ACC112 (cell line): ENCODE measurements at regions not wholly inside any gene's neighbourhood (a gene's known extent, or its start where the extent isn't known, plus 50 kb on each side); places are given as distances from the start of the nearest gene placed in this dataset.

Experiments used
- H2AFZ ChIP-seq: fragments of 200-600 bp; sonication (generic); one replicate; pipeline ENCODE4 v1.6.0; 2017; ENCODE audit warnings: antibody characterized with exemption, low read length; ENCODE audit not compliant: unreplicated experiment
- H3K27ac ChIP-seq: fragments of 200-600 bp; sonication (generic); 2 replicates; pipeline ENCODE4 v1.5.1; 2014; ENCODE audit warnings: low read depth, mild to moderate bottlenecking, antibody characterized with exemption, low read length, moderate library complexity
- H3K27me3 ChIP-seq: fragments of 200-600 bp; sonication (generic); 2 replicates; pipeline ENCODE4 v1.6.1; 2014; ENCODE audit warnings: mild to moderate bottlenecking, antibody characterized with exemption, low read length, moderate library complexity, mixed read lengths; ENCODE audit not compliant: insufficient read depth
- H3K36me3 ChIP-seq: fragments of 200-600 bp; sonication (generic); 2 replicates; pipeline ENCODE4 v1.6.1; 2016; ENCODE audit warnings: mild to moderate bottlenecking, antibody characterized with exemption, low read length, moderate library complexity, mixed read lengths; ENCODE audit not compliant: insufficient read depth
- H3K4me1 ChIP-seq: fragments of 200-600 bp; sonication (generic); one replicate; pipeline ENCODE4 v1.6.1; 2016; ENCODE audit warnings: low read length, mixed read lengths; ENCODE audit not compliant: insufficient read depth, unreplicated experiment, control insufficient read depth
- H3K4me3 ChIP-seq: fragments of 200-600 bp; sonication (generic); 2 replicates; pipeline ENCODE4 v1.5.1; 2014; ENCODE audit warnings: mild to moderate bottlenecking, low read depth, low read length
- H3K79me2 ChIP-seq: fragments of 200-600 bp; sonication (generic); one replicate; pipeline ENCODE4 v1.6.0; 2016; ENCODE audit warnings: low read length; ENCODE audit not compliant: control insufficient read depth, unreplicated experiment, insufficient read depth

DNA sequence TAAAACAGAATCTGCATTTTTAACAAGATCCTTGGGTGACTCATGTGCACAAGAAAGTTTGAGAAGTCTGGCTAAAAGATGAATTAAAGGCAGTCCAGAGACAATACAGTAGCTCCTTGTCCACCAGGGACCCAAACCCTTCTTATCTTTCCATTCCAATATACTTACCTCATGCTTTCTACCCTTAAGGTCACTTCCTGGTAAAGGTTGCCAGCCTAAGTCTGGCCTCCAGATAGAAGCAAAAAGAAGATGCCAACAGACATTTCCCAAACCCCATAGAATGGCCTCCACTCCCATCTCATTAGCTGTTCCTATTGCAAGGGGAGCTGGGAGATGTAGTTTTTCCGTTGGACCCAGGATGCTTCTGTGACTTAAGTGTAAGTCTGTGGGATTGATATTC is 101.4 kb upstream of the XYLT1 start:
- H3K27me3 ChIP-seq: peaks cover 39% of the 10 kb centered on the region
- H2AFZ ChIP-seq: no peak overlapping the region
- H3K27ac ChIP-seq: no peak overlapping the region
- no peak overlapping the region for H3K4me3 ChIP-seq
- no peaks in the 10 kb centered on the region for H3K36me3 ChIP-seq
- no peaks in the 10 kb centered on the region for H3K4me1 ChIP-seq
- H3K79me2 ChIP-seq: no peaks in the 10 kb centered on the region

DNA sequence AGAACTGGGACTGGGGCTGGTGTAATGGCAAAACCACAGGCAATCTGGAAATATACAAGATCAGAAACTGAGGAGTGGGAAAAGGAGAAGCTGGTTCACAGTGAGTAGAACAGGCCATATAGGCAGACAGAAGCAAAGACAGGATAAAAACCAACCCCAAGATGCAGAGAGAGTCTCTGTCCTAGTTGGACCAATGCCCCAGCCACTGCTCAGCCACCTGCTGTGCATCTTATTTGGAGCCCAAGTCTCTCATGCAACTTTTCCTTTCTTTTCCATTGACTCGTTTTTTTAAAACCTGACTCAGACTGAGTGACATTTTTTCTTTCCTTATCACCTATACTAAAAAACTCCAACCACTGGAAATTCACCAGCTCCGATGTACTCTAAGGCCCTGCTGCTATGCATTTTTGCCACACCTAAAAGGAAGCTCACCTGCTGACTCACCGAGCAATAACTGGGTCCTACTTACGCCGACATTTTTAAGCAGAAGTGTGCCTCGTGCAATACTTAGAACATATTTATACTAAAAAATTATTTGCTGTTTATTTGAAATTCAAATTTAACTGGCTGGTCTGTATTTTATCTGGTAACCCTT is 100.8 kb upstream of the XYLT1 start:
- Histone ChIP-seq H3K79me2 (no peaks in the 10 kb centered on the region), H3K4me3 (no peak overlapping the region), H3K27ac (no peak overlapping the region), H2AFZ (no peak overlapping the region), H3K27me3 (peaks cover 39% of the 10 kb centered on the region), H3K4me1 (no peaks in the 10 kb centered on the region), H3K36me3 (no peaks in the 10 kb centered on the region)

DNA sequence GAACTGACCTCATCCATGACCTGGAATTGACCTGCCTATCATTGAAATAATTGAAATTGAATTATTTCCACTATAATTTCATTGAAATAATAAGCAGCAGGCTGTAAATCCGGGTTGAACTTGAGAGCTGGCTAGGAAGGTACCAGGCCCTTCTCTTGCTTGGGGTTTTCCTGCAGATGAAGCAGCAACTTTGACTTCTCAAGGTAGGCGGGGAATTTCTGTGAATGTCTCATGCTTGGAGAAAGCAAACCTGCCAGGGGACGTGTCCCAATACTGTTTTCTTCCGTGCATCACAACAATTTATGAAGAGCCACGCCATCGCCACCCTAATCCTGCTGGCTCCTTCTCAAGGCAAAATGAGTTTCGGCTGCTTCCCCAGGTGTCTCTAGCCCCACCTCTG is 97.5 kb upstream of the XYLT1 start:
- Histone ChIP-seq H3K27ac (no peak overlapping the region), H3K27me3 (peaks cover 43% of the 10 kb centered on the region), H3K4me1 (no peaks in the 10 kb centered on the region), H3K4me3 (no peak overlapping the region), H3K79me2 (no peaks in the 10 kb centered on the region), H3K36me3 (no peaks in the 10 kb centered on the region), H2AFZ (no peak overlapping the region)

DNA sequence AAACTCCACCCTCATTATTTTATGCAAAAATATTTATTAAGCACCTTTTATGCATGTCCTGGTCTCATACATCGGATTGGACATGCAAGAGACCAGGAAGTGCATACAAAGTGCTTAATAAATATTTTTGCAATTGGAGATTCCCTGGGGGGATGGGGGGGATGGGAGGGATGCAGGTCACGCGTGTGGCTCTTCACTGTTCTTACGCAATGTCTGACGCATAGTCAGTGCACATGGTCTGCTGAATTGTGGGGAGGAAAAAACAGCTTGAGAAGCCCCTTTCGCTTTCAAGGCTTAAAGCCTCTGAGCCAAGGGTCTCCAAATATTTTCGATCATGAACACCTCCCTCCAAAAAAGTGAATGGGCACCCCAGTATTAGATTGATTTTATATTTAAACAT is 96.7 kb upstream of the XYLT1 start:
- Histone ChIP-seq H3K27me3 (peaks cover 51% of the 10 kb centered on the region), H3K79me2 (no peaks in the 10 kb centered on the region), H2AFZ (no peak overlapping the region), H3K4me3 (no peak overlapping the region), H3K4me1 (no peaks in the 10 kb centered on the region), H3K27ac (no peak overlapping the region), H3K36me3 (no peaks in the 10 kb centered on the region)

DNA sequence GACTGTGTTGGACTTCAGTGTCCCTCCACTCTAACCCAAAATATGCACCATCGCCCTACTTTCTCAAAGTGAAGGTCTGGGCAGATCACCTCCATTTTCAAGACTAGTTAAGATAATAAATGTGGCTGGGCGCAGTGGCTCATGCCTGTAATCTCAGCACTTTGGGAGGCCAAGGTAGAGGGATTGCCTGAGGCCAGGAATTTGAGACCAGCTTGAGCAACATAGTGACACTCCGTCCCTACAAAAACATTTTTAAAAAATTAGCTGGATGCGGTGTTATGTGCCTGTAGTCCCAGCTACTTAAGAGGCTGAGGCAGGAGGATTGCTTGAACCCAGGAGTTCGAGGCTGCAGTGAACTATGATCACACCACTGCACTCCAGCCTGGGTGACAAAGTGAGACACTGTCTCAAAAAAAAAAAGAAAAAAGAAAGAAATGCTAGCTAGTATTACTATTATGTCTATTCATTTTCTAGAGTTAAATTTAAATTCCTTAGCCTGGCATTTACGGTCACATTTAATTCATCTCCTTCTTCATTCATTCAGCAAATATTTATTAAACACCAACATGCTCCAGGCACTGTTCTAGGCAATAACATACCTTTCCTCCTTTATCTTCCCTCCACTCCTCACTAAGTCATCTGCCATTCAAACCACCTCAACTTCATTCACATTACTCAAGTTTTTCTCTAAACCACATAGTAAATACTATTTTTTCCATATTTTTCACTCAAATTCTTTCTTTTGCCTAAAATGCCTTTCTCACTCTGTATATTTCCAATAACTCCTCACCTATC is 96.1 kb upstream of the XYLT1 start:
- H3K36me3 ChIP-seq: no peaks in the 10 kb centered on the region
- no peak overlapping the region for H2AFZ ChIP-seq
- peaks cover 51% of the 10 kb centered on the region for H3K27me3 ChIP-seq
- H3K4me3 ChIP-seq: no peak overlapping the region
- no peaks in the 10 kb centered on the region for H3K79me2 ChIP-seq
- no peak overlapping the region for H3K27ac ChIP-seq
- no peaks in the 10 kb centered on the region for H3K4me1 ChIP-seq

DNA sequence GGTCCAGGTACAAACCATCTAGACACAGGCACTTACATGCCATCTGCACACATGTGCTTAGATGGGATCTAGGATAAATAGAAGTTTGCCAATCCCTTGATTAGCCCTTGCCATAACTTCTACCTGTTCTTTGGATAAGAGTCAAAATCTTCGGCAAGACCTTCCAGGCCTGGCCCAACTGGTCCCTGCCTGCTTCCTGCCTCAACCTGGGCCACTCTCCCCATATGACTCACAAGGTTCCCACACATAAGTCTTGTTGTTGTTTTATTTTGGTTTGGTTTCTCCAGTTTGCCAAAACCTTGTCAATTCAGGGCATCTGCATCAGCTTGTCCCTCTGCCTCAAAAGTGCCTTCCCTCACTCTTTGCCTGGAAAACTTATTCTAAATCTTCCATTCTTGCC is 95.3 kb upstream of the XYLT1 start:
- H3K27ac ChIP-seq: no peak overlapping the region
- H3K4me3 ChIP-seq: no peak overlapping the region
- no peak overlapping the region for H2AFZ ChIP-seq
- H3K36me3 ChIP-seq: no peaks in the 10 kb centered on the region
- H3K79me2 ChIP-seq: no peaks in the 10 kb centered on the region
- H3K4me1 ChIP-seq: no peaks in the 10 kb centered on the region
- H3K27me3 ChIP-seq: peaks cover 50% of the 10 kb centered on the region

DNA sequence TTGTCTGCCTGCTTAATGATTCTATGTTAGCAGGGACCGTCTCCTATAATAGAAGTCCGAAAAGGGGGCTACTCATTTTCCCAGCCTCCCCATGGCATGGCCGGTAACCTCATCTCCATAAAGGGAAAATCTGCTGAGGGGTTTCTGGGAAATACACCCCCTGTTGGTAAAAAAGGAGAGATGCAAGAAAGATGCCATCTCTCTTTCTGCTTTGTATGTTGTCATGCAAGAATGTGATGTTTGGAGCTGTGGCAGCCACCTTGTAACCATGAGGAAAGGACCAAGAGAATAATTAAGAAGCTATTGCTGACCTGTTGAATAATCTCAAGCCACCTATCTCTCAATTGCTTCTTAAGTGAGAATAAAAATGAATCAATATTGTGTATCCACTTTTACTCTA is 94.8 kb upstream of the XYLT1 start:
- H3K36me3 ChIP-seq: no peaks in the 10 kb centered on the region
- H2AFZ ChIP-seq: no peak overlapping the region
- H3K4me3 ChIP-seq: no peak overlapping the region
- no peak overlapping the region for H3K27ac ChIP-seq
- no peaks in the 10 kb centered on the region for H3K4me1 ChIP-seq
- H3K27me3 ChIP-seq: peaks cover 50% of the 10 kb centered on the region
- no peaks in the 10 kb centered on the region for H3K79me2 ChIP-seq

DNA sequence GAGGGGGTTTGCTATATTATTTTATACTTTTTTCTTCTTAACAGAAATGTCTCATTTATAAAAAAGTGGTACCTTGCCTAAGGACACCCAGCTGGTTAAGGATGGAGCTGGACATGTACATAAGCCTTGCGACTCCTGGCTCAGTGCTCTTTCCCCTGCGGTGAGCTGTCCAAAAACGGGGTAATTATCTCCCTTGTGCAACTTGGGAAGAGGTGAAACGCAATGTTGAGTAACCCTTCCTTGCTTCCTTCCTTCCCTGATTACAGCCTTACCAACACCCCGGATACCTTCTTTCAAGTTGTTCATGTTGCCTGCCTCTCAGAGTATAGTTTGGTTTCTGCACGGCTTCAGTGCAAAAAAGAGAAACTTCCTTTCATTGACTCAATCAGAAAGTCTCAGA is 94.1 kb upstream of the XYLT1 start:
- Histone ChIP-seq H2AFZ (no peak overlapping the region), H3K4me3 (no peak overlapping the region), H3K27me3 (peaks cover 44% of the 10 kb centered on the region), H3K79me2 (no peaks in the 10 kb centered on the region), H3K4me1 (no peaks in the 10 kb centered on the region), H3K27ac (no peak overlapping the region), H3K36me3 (no peaks in the 10 kb centered on the region)

DNA sequence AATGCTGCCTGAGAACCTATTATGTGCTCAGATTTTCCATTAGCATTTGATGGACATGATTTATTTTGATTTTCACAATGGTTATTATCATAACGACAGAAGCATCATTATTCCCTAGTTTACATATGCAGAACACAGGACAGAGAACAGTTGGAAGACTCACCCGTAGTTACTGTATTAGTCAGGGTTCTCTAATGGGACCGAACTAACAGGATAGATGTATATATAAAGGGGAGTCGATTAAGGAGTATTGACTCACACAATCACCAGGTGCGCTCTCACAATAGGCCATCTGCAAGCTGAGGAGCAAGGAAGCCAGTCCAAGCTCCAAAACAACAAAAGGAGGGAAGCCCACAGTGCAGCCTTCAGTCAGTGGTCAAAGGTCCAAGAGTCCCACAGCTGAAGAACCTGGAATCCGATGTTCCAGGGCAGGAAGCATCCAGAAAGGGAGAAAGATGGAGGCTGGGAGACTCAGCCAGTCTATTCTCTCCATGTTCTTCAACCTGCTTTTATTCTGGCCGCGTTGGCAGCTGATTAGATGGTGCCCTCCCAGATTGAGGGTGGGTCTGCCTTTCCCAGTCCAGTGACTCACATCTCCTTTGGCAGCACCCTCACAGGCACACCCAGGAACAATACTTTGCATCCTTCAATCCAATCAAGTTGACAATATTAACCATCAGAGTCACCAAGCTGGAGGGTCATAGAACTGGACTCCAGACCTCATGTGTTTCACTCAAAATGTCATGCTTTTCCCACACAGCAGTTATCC is 92.7 kb upstream of the XYLT1 start:
- Histone ChIP-seq H3K79me2 (no peaks in the 10 kb centered on the region), H3K4me1 (no peaks in the 10 kb centered on the region), H3K4me3 (no peak overlapping the region), H3K27me3 (peaks cover 46% of the 10 kb centered on the region), H2AFZ (no peak overlapping the region), H3K36me3 (no peaks in the 10 kb centered on the region), H3K27ac (no peak overlapping the region)

DNA sequence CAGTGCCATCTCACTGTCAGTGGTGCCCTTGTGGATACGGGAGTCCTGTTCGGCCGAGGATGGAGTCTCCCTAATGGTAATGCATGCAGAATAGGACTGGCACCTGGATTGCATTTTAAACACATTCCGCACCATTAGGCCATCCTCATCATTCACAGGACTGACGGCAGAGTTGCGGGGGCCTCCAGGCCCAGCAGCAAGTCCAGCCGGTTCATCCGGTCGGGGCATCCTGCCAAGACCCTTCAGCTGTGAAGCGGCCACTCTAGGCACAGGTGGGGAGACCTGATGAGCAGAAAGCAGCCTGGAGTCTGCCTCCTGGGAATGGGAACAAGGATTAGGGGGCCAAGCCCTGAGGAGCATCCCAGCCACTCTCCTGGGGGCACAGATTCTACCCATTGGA is 90.3 kb upstream of the XYLT1 start:
- Histone ChIP-seq H2AFZ (no peak overlapping the region), H3K4me3 (no peak overlapping the region), H3K4me1 (peaks cover 10% of the 10 kb centered on the region), H3K79me2 (no peaks in the 10 kb centered on the region), H3K27me3 (peaks cover 55% of the 10 kb centered on the region), H3K27ac (no peak overlapping the region), H3K36me3 (no peaks in the 10 kb centered on the region)

DNA sequence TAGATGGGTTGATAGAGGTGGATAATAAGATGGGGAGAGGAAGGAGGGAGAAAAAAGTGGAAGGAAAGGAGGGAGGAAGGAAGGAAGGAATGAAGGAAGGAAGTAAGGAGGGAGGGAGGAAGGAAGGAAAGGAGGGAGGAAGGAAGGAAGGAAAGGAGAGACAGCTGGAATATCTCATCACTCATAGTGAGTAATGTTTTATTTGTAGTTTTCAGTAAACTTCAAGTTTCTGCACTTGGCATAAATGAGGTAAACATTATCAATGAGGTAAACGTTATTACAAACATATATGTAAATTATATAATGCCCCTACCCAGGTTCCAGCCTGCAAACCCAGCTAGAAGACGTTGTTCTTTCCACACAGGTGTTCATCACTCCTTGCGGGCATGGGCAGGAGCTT is 89.8 kb upstream of the XYLT1 start:
- Histone ChIP-seq H2AFZ (no peak overlapping the region), H3K27ac (no peak overlapping the region), H3K4me3 (no peak overlapping the region), H3K27me3 (peaks cover 55% of the 10 kb centered on the region), H3K36me3 (no peaks in the 10 kb centered on the region), H3K4me1 (peaks cover 11% of the 10 kb centered on the region), H3K79me2 (no peaks in the 10 kb centered on the region)
